H1 (cell line): ENCODE measurements at regions not wholly inside any gene's neighbourhood (a gene's known extent, or its start where the extent isn't known, plus 50 kb on each side); places are given as distances from the start of the nearest gene placed in this dataset.

Experiments used
- SUZ12 ChIP-seq: fragments of 200-600 bp; sonication (generic); IDR thresholded peaks from 2 replicates; pipeline ENCODE4 v1.6.1; 2012; ENCODE audit warnings: mild to moderate bottlenecking, inconsistent platforms, low read length, moderate library complexity, mixed read lengths
- TF ChIP-seq, protein P1 (sequence below), 3 experiments: IDR thresholded peaks; 1 replicate in 2 of 3; 2 replicates in 1 of 3; pipeline versions ENCODE4 v1.5.1 to v1.6.1; 2011; ENCODE audit warnings: low read length in 3 of 3, mild to moderate bottlenecking in 3 of 3, inconsistent platforms in 2 of 3, low read depth in 1 of 3, moderate library complexity in 1 of 3; ENCODE audit not compliant: insufficient read depth in 1 of 3; ENCODE audit errors: control extremely low read depth in 1 of 3
- TF ChIP-seq, protein P2 (sequence below): IDR thresholded peaks from 2 replicates; pipeline ENCODE4 v1.6.1; 2011; ENCODE audit warnings: low read length, improper control_type of control experiment

DNA sequence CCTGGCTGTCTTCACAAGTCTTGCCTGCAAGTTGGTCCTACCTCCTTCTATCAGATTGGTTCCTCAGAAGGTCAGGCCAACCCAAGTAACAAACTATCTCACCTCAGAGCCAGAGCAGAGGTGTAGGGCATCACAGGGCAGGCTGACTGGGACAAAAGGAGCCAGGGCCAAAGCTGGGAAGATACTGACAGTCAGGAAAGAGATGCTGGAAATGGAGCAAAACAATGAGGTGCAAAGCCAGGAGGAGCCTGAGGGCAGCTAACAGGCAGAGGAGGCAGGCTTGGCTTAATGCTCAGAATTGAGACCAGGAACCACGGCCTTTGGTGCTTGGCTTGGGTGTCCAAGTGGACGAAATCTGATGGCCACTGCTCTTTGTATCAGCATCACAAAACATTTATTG lies 68.4 kb upstream of the PNMA1 start (continued):
- TF ChIP-seq, protein P1, sequence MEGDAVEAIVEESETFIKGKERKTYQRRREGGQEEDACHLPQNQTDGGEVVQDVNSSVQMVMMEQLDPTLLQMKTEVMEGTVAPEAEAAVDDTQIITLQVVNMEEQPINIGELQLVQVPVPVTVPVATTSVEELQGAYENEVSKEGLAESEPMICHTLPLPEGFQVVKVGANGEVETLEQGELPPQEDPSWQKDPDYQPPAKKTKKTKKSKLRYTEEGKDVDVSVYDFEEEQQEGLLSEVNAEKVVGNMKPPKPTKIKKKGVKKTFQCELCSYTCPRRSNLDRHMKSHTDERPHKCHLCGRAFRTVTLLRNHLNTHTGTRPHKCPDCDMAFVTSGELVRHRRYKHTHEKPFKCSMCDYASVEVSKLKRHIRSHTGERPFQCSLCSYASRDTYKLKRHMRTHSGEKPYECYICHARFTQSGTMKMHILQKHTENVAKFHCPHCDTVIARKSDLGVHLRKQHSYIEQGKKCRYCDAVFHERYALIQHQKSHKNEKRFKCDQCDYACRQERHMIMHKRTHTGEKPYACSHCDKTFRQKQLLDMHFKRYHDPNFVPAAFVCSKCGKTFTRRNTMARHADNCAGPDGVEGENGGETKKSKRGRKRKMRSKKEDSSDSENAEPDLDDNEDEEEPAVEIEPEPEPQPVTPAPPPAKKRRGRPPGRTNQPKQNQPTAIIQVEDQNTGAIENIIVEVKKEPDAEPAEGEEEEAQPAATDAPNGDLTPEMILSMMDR (IDR thresholded peaks at IDR 0.05; ENCODE audit: control extremely low read depth in 1 of 3, insufficient read depth in 1 of 3, low read depth in 1 of 3, low read length in 3 of 3), result no peak
- TF ChIP-seq, protein P2, sequence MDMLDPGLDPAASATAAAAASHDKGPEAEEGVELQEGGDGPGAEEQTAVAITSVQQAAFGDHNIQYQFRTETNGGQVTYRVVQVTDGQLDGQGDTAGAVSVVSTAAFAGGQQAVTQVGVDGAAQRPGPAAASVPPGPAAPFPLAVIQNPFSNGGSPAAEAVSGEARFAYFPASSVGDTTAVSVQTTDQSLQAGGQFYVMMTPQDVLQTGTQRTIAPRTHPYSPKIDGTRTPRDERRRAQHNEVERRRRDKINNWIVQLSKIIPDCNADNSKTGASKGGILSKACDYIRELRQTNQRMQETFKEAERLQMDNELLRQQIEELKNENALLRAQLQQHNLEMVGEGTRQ, result no peak
- TF ChIP-seq SUZ12, result no peak
